HepG2 (cell line): ENCODE measurements at regions not wholly inside any gene's neighbourhood (a gene's known extent, or its start where the extent isn't known, plus 50 kb on each side); places are given as distances from the start of the nearest gene placed in this dataset.

Experiments used
- ATAC-seq: fragments of 200-7000 bp; cut with Tn5 transposase; 3 replicates; pipeline ENCODE4 v1.9.1; 2020; ENCODE audit warnings: mild to moderate bottlenecking, moderate library complexity
- BruUV-seq: library from RNA; stranded (reverse); fragments of 400-500 nt; replicated peaks from 2 replicates; lab custom pipeline; 2021; lab: Mats Ljungman, UMichigan
- CTCF ChIA-PET: fragments of 300-600 bp; formaldehyde crosslinking; extraction: SDS; loops from one replicate; lab custom pipeline; 2021; ENCODE audit warnings: low total read pairs, inconsistent platforms, low intra/inter-chr PET ratio; lab: Yijun Ruan, JAX
- POLR2A ChIA-PET: fragments of 350-600 bp; sonication (Branson Sonifier 250); formaldehyde crosslinking; loops from one replicate; lab custom pipeline; 2020; ENCODE audit warnings: antibody characterized with exemption, inconsistent platforms; lab: Yijun Ruan, JAX
- DNase-seq: peaks from one replicate; pipeline ENCODE4 v3.0.0-alpha.2; 2015; ENCODE audit warnings: low spot score
- FAIRE-seq: peaks from 3 replicates; lab custom pipeline; 2011; peaks lifted over from hg19 to GRCh38; lab: Jason Lieb, UNC
- H2AFZ ChIP-seq: one replicate; pipeline ENCODE4 v1.6.1; 2011; ENCODE audit warnings: low read length, inconsistent platforms
- H3K27ac ChIP-seq: fragments of 300-600 bp; 3 replicates; pipeline ENCODE4 v1.8.0; 2011; ENCODE audit warnings: mixed run types, mild to moderate bottlenecking, mixed read lengths, low read length, inconsistent platforms; ENCODE audit not compliant: insufficient read depth; ENCODE audit errors: extremely low read length
- H3K27me3 ChIP-seq, 2 experiments: fragments of 200-600 bp in 1 of 2; 2 replicates in 1 of 2; 3 replicates in 1 of 2; pipeline versions ENCODE4 v1.6.0 to v1.8.0; 2011; ENCODE audit warnings: low read length in 2 of 2, mild to moderate bottlenecking in 2 of 2, moderate library complexity in 2 of 2, inconsistent platforms in 1 of 2; ENCODE audit not compliant: insufficient read depth in 2 of 2, control insufficient read depth in 1 of 2
- H3K36me3 ChIP-seq, 2 experiments: fragments of 200-600 bp in 1 of 2; replicated peaks in 1 of 2; 2 replicates in 1 of 2; 3 replicates in 1 of 2; pipeline versions ENCODE4 v1.5.1 to v1.8.0; 2011; ENCODE audit warnings: low read length in 2 of 2, inconsistent platforms in 1 of 2; ENCODE audit not compliant: insufficient read depth in 2 of 2, control insufficient read depth in 1 of 2
- H3K4me1 ChIP-seq: 2 replicates; pipeline ENCODE4 v1.5.1; 2012; ENCODE audit warnings: low read length, inconsistent platforms; ENCODE audit not compliant: insufficient read depth
- H3K4me2 ChIP-seq: 2 replicates; pipeline ENCODE4 v1.6.0; 2011; ENCODE audit warnings: low read depth, low read length, inconsistent platforms
- H3K4me3 ChIP-seq, 3 experiments: fragments of 200-600 bp in 1 of 3; sonication (generic), shearing (Covaris generic) in 1 of 3; replicated peaks in 1 of 3; 2 replicates each; pipeline ENCODE4 v1.5.1; 2011 to 2016; ENCODE audit warnings: low read length in 3 of 3, inconsistent platforms in 2 of 3, low read depth in 2 of 3, mild to moderate bottlenecking in 2 of 3, control low read depth in 1 of 3, mixed read lengths in 1 of 3; ENCODE audit not compliant: insufficient read depth in 1 of 3
- H3K79me2 ChIP-seq: one replicate; pipeline ENCODE4 v1.6.1; 2011; ENCODE audit warnings: low read length, inconsistent platforms; ENCODE audit not compliant: insufficient read depth
- H3K9ac ChIP-seq: 2 replicates; pipeline ENCODE4 v1.6.0; 2011; ENCODE audit warnings: mild to moderate bottlenecking, low read depth, low read length, inconsistent platforms; ENCODE audit not compliant: insufficient read depth
- H3K9me3 ChIP-seq: 2 replicates; pipeline ENCODE4 v1.5.1; 2012; ENCODE audit warnings: mild to moderate bottlenecking, low read length
- H4K20me1 ChIP-seq: 2 replicates; pipeline ENCODE4 v1.6.0; 2011; ENCODE audit warnings: inconsistent platforms, mild to moderate bottlenecking, low read length, moderate library complexity; ENCODE audit not compliant: insufficient read depth
- BRCA1 ChIP-seq: sonication (generic); formaldehyde crosslinking; IDR thresholded peaks from 2 replicates; pipeline ENCODE4 v1.4.0; 2020; ENCODE audit warnings: missing genetic modification reagents
- HMGXB4 ChIP-seq, 2 experiments: sonication (generic) in 1 of 2; formaldehyde crosslinking in 1 of 2; IDR thresholded peaks; 2 replicates each; pipeline versions ENCODE4 v1.4.0 to v1.6.1; 2018 to 2020; ENCODE audit warnings: missing genetic modification reagents in 2 of 2, borderline replicate concordance in 1 of 2, low read depth in 1 of 2, mild to moderate bottlenecking in 1 of 2, missing biosample characterization in 1 of 2
- HOMEZ ChIP-seq: IDR thresholded peaks from 2 replicates; pipeline ENCODE4 v1.6.1; 2016; ENCODE audit warnings: low read depth
- KDM3A ChIP-seq: IDR thresholded peaks from 2 replicates; pipeline ENCODE4 v1.6.1; 2018; ENCODE audit warnings: low read depth, missing compliant biosample characterization
- MNT ChIP-seq: fragments of 450-650 bp; IDR thresholded peaks from 2 replicates; pipeline ENCODE4 v1.6.1; 2016
- RARA ChIP-seq: IDR thresholded peaks from 2 replicates; pipeline ENCODE4 v1.6.1; 2016; ENCODE audit warnings: missing genetic modification reagents, missing compliant biosample characterization
- RNF2 ChIP-seq: fragments of 450-650 bp; conservative IDR thresholded peaks from 2 replicates; pipeline ENCODE4 v1.6.1; 2016; ENCODE audit warnings: low read depth
- SALL1 ChIP-seq: sonication (generic); formaldehyde crosslinking; IDR thresholded peaks from 2 replicates; pipeline ENCODE4 v1.8.0; 2022; ENCODE audit warnings: mild to moderate bottlenecking, missing genetic modification reagents
- SMAD1 ChIP-seq: sonication (generic); formaldehyde crosslinking; IDR thresholded peaks from 2 replicates; pipeline ENCODE4 v1.4.0; 2020; ENCODE audit warnings: missing genetic modification reagents, low read depth, mild to moderate bottlenecking, borderline replicate concordance
- TGIF2 ChIP-seq: IDR thresholded peaks from 2 replicates; pipeline ENCODE4 v1.6.1; 2016; ENCODE audit warnings: control low read depth, missing compliant biosample characterization
- ZIK1 ChIP-seq: sonication (generic); formaldehyde crosslinking; IDR thresholded peaks from 2 replicates; pipeline ENCODE4 v1.5.0; 2020; ENCODE audit warnings: mild to moderate bottlenecking, low read depth, missing genetic modification reagents, borderline replicate concordance
- ZNF367 ChIP-seq: sonication (generic); formaldehyde crosslinking; IDR thresholded peaks from 2 replicates; pipeline ENCODE4 v1.4.0; 2020; ENCODE audit warnings: missing genetic modification reagents, borderline replicate concordance
- ZNF432 ChIP-seq: sonication (generic); formaldehyde crosslinking; IDR thresholded peaks from 2 replicates; pipeline ENCODE4 v1.5.0; 2020; ENCODE audit warnings: missing genetic modification reagents, mild to moderate bottlenecking, borderline replicate concordance
- ZSCAN20 ChIP-seq: sonication (generic); formaldehyde crosslinking; IDR thresholded peaks from 2 replicates; pipeline ENCODE4 v1.4.0; 2020; ENCODE audit warnings: missing genetic modification reagents, mild to moderate bottlenecking, borderline replicate concordance
- WGBS: methylation state at CpG from one replicate; pipeline ENCODE4 v1.1.6; 2017; ENCODE audit warnings: low lambda C conversion rate; 5-methylcytosine and 5-hydroxymethylcytosine counted together
- in situ Hi-C: cut with HindIII; loops from 2 replicates; pipeline ENCODE4 v1.10.0; 2017; ENCODE audit warnings: low pct_unique_long_range_greater_than_20kb; ENCODE audit not compliant: extremely low pct_ligation_motif_present
- intact Hi-C: fragments of 100-400 bp; cut with micrococcal nuclease; formaldehyde crosslinking; loops from one replicate; pipeline ENCODE4 v1.10.0; 2022; ENCODE audit not compliant: unreplicated experiment

GRCh38 chr13:111562716-111563115, 242.3 kb downstream of the TEX29 start:
- Histone ChIP-seq H2AFZ (no peak overlapping the region), H3K4me3 (no peak overlapping the region), H3K9me3 (peaks cover 5% of the 10 kb centered on the region), H3K27me3 (peaks cover 5 to 39% of the 10 kb centered on the region in 2 experiments; a peak in 4 of 5 replicates), H3K9ac (no peak overlapping the region), H3K36me3 (no peaks in the 10 kb centered on the region), H3K4me2 (no peak overlapping the region), H4K20me1 (no peaks in the 10 kb centered on the region), H3K79me2 (no peaks in the 10 kb centered on the region), H3K4me1 (no peaks in the 10 kb centered on the region), H3K27ac (no peak overlapping the region)
- in situ Hi-C loops (no loop called here), intact Hi-C loops (no loop called here)
- 8% methylated on average over 4 of the region's 4 CpGs for WGBS
- CTCF ChIA-PET, result no interaction called here
- no peak for ATAC-seq
- POLR2A ChIA-PET, result no interaction called here
- FAIRE-seq, result no peak
- TF ChIP-seq ZIK1 (CRISPR knock-in tag), result no peak
- TF ChIP-seq SALL1 (CRISPR knock-in tag), result no peak
- DNase-seq, result no peak
- BruUV-seq, result no TSS peak

GRCh38 chr13:111564606-111565005, 244.2 kb downstream of the TEX29 start:
- no peak overlapping the region for H3K4me2 ChIP-seq
- H3K79me2 ChIP-seq, result no peaks in the 10 kb centered on the region
- H3K9ac ChIP-seq, result no peak overlapping the region
- ChIA-PET CTCF (no interaction called here), POLR2A (no interaction called here)
- no peaks in the 10 kb centered on the region for H3K36me3 ChIP-seq
- no peak overlapping the region for H3K4me3 ChIP-seq
- H2AFZ ChIP-seq, result no peak overlapping the region
- peaks cover 4 to 26% of the 10 kb centered on the region in 2 experiments; a peak in 4 of 5 replicates for H3K27me3 ChIP-seq
- ATAC-seq, result no peak
- WGBS, result 5% methylated on average over 7 of the region's 8 CpGs
- no peaks in the 10 kb centered on the region for H4K20me1 ChIP-seq
- H3K9me3 ChIP-seq, result peaks cover 22% of the 10 kb centered on the region
- intact Hi-C loops, result no loop called here
- in situ Hi-C loops, result no loop called here
- DNase-seq, result no peak
- no TSS peak for BruUV-seq
- no peak for FAIRE-seq
- no peaks in the 10 kb centered on the region for H3K4me1 ChIP-seq
- no peak overlapping the region for H3K27ac ChIP-seq
- TF ChIP-seq ZNF367 (no peak), RARA (no peak), HOMEZ (no peak), ZNF432 (no peak), TGIF2 (no peak), MNT (no peak), BRCA1 (no peak), ZSCAN20 (CRISPR knock-in tag) (no peak), RNF2 (no peak), HMGXB4 (CRISPR knock-in tag; IDR thresholded peaks at IDR 0.05; ENCODE audit: borderline replicate concordance in 1 of 2, low read depth in 1 of 2) (no peak), KDM3A (CRISPR knock-in tag) (no peak), SMAD1 (CRISPR knock-in tag) (no peak)
